Stimulated activated CD8-positive, alpha-beta memory T cell treated with anti-CD3 and anti-CD28 coated beads, Interleukin-2, amount 100 ng/mL, for 1 hour (primary cell): ENCODE measurements at regions not wholly inside any gene's neighbourhood (a gene's known extent, or its start where the extent isn't known, plus 50 kb on each side); places are given as distances from the start of the nearest gene placed in this dataset.
"Not testable (repeated sequence)": the region's sequence is repeated elsewhere in the genome, so short reads cannot be mapped to it uniquely, and the experiment has no call there.

ENCODE experiments used
- DNase-seq, 2 donors: peaks; one replicate each; pipeline ENCODE4 v3.0.0-alpha.2; 2020; ENCODE audit warnings: low read depth in 2 of 2

- no peak for DNase-seq
Measured at GRCh38 chr12:91672130-91672529, 473.5 kb downstream of the BTG1 start.

GRCh38 chr12:91667694-91668093 is 478.0 kb downstream of the BTG1 start:
- no peak for DNase-seq

- DNase-seq = no peak
Measured at GRCh38 chr12:91663744-91664143, 481.1 kb upstream of the DCN start.

GRCh38 chr12:91663310-91663709 is 480.7 kb upstream of the DCN start:
- DNase-seq = no peak

- no peak for DNase-seq
Measured at GRCh38 chr12:91662021-91662420, 479.4 kb upstream of the DCN start.

- DNase-seq = no peak
Measured at GRCh38 chr12:91657032-91657431, 474.4 kb upstream of the DCN start.

- no peak for DNase-seq
Measured at GRCh38 chr12:91655966-91656365, 473.3 kb upstream of the DCN start.

GRCh38 chr12:91654087-91654486 is 471.5 kb upstream of the DCN start:
- no peak for DNase-seq

- no peak for DNase-seq
Measured at GRCh38 chr12:91651728-91652127, 469.1 kb upstream of the DCN start.

- no peak for DNase-seq
Measured at GRCh38 chr12:91643763-91644162, 461.1 kb upstream of the DCN start.

- DNase-seq = no peak
Measured at GRCh38 chr12:91640021-91640420, 457.4 kb upstream of the DCN start.

GRCh38 chr12:91639327-91639726 is 456.7 kb upstream of the DCN start:
- no peak for DNase-seq

GRCh38 chr12:91637789-91638624 is 455.4 kb upstream of the DCN start:
- no peak for DNase-seq

- no peak for DNase-seq
Measured at GRCh38 chr12:91636721-91637120, 454.1 kb upstream of the DCN start.

GRCh38 chr12:91634386-91634713 is 451.7 kb upstream of the DCN start:
- not testable (repeated sequence) for DNase-seq

- peak in 1 of 2 donors; percentile 0 for DNase-seq
Measured at GRCh38 chr12:91633734-91634357, 451.2 kb upstream of the DCN start.

GRCh38 chr12:91633206-91633605 is 450.6 kb upstream of the DCN start:
- no peak for DNase-seq

GRCh38 chr12:91632042-91632786 is 449.6 kb upstream of the DCN start:
- DNase-seq = no peak

- DNase-seq = no peak
Measured at GRCh38 chr12:91630596-91631293, 448.1 kb upstream of the DCN start.

- DNase-seq = no peak
Measured at GRCh38 chr12:91630083-91630482, 447.5 kb upstream of the DCN start.

GRCh38 chr12:91629440-91629839 is 446.8 kb upstream of the DCN start:
- DNase-seq = no peak

GRCh38 chr12:91628656-91629055 is 446.0 kb upstream of the DCN start:
- DNase-seq = no peak
